Activated CD8-positive, alpha-beta T cell treated with anti-CD3 and anti-CD28 coated beads for 36 hours (primary cell): ENCODE measurements at regions not wholly inside any gene's neighbourhood (a gene's known extent, or its start where the extent isn't known, plus 50 kb on each side); places are given as distances from the start of the nearest gene placed in this dataset.

ENCODE experiments used
- ATAC-seq: fragments of 200-7000 bp; cut with Tn5 transposase; one replicate; pipeline ENCODE4 v1.10.0; 2021; ENCODE audit warnings: mild to moderate bottlenecking, moderate library complexity
- CTCF ChIA-PET: fragments of 350-600 bp; sonication (Branson Sonifier 250); formaldehyde crosslinking; loops from one replicate; lab custom pipeline; 2021; ENCODE audit warnings: antibody characterized with exemption; lab: Charles Lee
- POLR2A ChIA-PET: fragments of 350-600 bp; sonication (Branson Sonifier 250); formaldehyde crosslinking; loops from one replicate; lab custom pipeline; 2021; ENCODE audit warnings: antibody characterized with exemption; lab: Charles Lee
- DNase-seq: peaks from one replicate; pipeline ENCODE4 v3.0.0-alpha.2; 2020
- H3K27ac Mint-ChIP-seq: one replicate; pipeline ENCODE4 v1.8.0; 2021; ENCODE audit warnings: mild to moderate bottlenecking, mixed read lengths
- H3K27me3 Mint-ChIP-seq: one replicate; pipeline ENCODE4 v1.8.0; 2021; ENCODE audit warnings: mixed read lengths
- H3K36me3 Mint-ChIP-seq: one replicate; pipeline ENCODE4 v1.8.0; 2021; ENCODE audit warnings: low read depth, mixed read lengths
- H3K4me1 Mint-ChIP-seq: one replicate; pipeline ENCODE4 v1.8.0; 2021; ENCODE audit warnings: low read depth, mixed read lengths
- H3K4me3 Mint-ChIP-seq: one replicate; pipeline ENCODE4 v1.8.0; 2021; ENCODE audit warnings: mild to moderate bottlenecking, moderate library complexity, mixed read lengths
- H3K9me3 Mint-ChIP-seq: one replicate; pipeline ENCODE4 v1.8.0; 2021; ENCODE audit warnings: mixed read lengths
- CTCF ChIP-seq: fragments of 200-600 bp; IDR thresholded peaks from one replicate; pipeline ENCODE4 v1.8.0; 2022; ENCODE audit warnings: antibody characterized with exemption, mild to moderate bottlenecking
- intact Hi-C: fragments of 100-400 bp; cut with micrococcal nuclease; formaldehyde crosslinking; loops from one replicate; pipeline ENCODE4 v1.10.0; 2022

GRCh38 chr14:96997996-96998395 lies 200.8 kb downstream of the VRK1 start:
- Mint-ChIP-seq H3K36me3 (no peaks in the 10 kb centered on the region), H3K4me1 (no peaks in the 10 kb centered on the region), H3K4me3 (no peak overlapping the region), H3K27me3 (peaks cover 2% of the 10 kb centered on the region), H3K9me3 (no peaks in the 10 kb centered on the region), H3K27ac (no peak overlapping the region)
- ChIA-PET CTCF (no interaction called here), POLR2A (interaction anchor here (1.0 kb wide), 1 partner anchor 9 kb away, joined by 4 read pairs; no protein-coding TSS in a partner anchor)
- no peak for TF ChIP-seq CTCF
- DNase-seq (no peak), ATAC-seq (no peak)
- intact Hi-C loops: no loop called here

- H3K27me3 Mint-ChIP-seq: no peaks in the 10 kb centered on the region
- CTCF ChIA-PET: interaction anchor here (0.9 kb wide), 1 partner anchor 257 kb away, joined by 3 read pairs; no protein-coding TSS in a partner anchor
- no peak overlapping the region for H3K27ac Mint-ChIP-seq
- DNase-seq (no peak), ATAC-seq (no peak)
- intact Hi-C loops: no loop called here
- no peak overlapping the region for H3K4me3 Mint-ChIP-seq
- POLR2A ChIA-PET: no interaction called here
- no peaks in the 10 kb centered on the region for H3K4me1 Mint-ChIP-seq
- no peaks in the 10 kb centered on the region for H3K9me3 Mint-ChIP-seq
- TF ChIP-seq CTCF: no peak
- no peaks in the 10 kb centered on the region for H3K36me3 Mint-ChIP-seq
Measured at GRCh38 chr14:96999654-97000155, 202.5 kb downstream of the VRK1 start.

- Mint-ChIP-seq H3K36me3 (no peaks in the 10 kb centered on the region), H3K4me1 (no peaks in the 10 kb centered on the region), H3K27me3 (no peaks in the 10 kb centered on the region), H3K4me3 (no peak overlapping the region), H3K9me3 (no peaks in the 10 kb centered on the region), H3K27ac (no peak overlapping the region)
- TF ChIP-seq CTCF: no peak
- ATAC-seq (no peak), DNase-seq (no peak)
- ChIA-PET POLR2A (no interaction called here), CTCF (no interaction called here)
- intact Hi-C loops: no loop called here
Measured at GRCh38 chr14:97002454-97002853, 205.3 kb downstream of the VRK1 start.

- ChIA-PET POLR2A (no interaction called here), CTCF (no interaction called here)
- TF ChIP-seq CTCF: no peak
- H3K36me3 Mint-ChIP-seq: no peaks in the 10 kb centered on the region
- no peak for ATAC-seq
- intact Hi-C loops: no loop called here
- no peaks in the 10 kb centered on the region for H3K9me3 Mint-ChIP-seq
- H3K4me3 Mint-ChIP-seq: no peak overlapping the region
- H3K27ac Mint-ChIP-seq: no peak overlapping the region
- DNase-seq: no peak
- H3K4me1 Mint-ChIP-seq: no peaks in the 10 kb centered on the region
- H3K27me3 Mint-ChIP-seq: no peaks in the 10 kb centered on the region
Measured at GRCh38 chr14:97005934-97006333, 208.8 kb downstream of the VRK1 start.

GRCh38 chr14:97010491-97011160 lies 213.4 kb downstream of the VRK1 start:
- Mint-ChIP-seq H3K9me3 (no peaks in the 10 kb centered on the region), H3K27ac (no peak overlapping the region), H3K4me1 (no peaks in the 10 kb centered on the region), H3K4me3 (no peak overlapping the region), H3K27me3 (no peaks in the 10 kb centered on the region), H3K36me3 (no peaks in the 10 kb centered on the region)
- ATAC-seq: no peak
- POLR2A ChIA-PET: no interaction called here
- CTCF ChIA-PET: interaction anchor here (0.7 kb wide), 1 partner anchor 494 kb away, joined by 3 read pairs; no protein-coding TSS in a partner anchor
- intact Hi-C loops: no loop called here
- DNase-seq: peak; percentile 6
- TF ChIP-seq CTCF: no peak
